ENCODE measurements at regions not wholly inside any gene's neighbourhood (a gene's known extent, or its start where the extent isn't known, plus 50 kb on each side); places are given as distances from the start of the nearest gene placed in this dataset.

DNA sequence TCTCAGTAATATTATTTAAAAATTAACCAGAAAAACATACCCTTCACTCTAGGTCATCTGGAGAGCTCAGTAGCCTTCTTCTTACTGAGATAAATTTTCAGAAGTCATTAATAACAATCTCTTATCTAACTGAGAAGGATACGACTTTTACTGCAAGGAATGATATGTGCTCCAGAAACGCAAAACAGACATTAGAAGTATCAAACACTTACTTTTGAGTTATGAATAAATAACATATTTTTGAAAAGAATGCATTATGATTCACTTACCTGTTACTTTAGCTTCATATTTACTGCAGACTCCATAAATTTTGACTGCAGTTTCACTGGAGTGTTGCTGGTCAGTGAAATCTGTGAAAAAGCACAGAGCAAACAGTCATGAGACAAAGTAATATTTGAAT is 668.7 kb upstream of the NRSN1 start:
- intact Hi-C loops (cut with DNase I) = no loop called here
- DNase-seq (ENCODE audit: low spot score) = no peak

DNA sequence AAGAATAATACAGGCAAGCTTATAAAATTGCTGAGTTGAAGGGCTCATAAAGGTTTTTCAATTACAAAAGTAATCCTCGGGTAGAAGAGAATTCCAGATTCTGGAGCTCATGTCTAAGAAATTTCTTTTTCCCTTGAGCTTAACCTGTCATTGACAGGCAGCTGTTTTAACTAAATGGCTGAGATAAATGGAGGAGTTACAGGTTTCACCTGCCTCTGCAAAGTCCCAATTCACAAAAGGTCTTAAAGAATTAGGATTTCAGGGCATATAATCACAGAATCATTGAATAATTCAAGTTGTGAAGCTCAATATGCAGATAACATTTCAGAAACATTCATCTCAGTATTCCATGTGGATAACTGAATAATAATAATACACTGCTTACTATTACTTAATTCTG is 660.1 kb upstream of the NRSN1 start:
- DNase-seq (ENCODE audit: low spot score) = no peak
- intact Hi-C loops (cut with DNase I) = no loop called here

DNA sequence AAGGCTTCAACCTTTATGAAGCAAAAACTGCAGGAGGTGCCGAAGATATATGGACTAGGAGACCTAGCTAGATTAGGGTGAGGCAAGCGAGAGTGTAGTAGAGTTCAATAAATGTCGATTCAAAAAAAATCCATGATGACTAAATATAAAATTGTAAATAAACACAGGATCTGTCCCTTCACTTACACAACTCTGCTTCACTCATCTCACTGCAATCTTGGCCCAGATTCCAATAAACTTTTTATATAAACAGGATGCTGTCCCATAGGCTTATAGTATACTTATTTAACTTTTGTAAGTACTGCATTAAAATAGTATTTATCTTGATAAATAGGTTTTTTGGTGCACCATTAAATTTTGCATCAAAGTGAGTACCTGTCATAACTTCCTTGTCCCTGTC is 648.4 kb upstream of the NRSN1 start:
- no peak for DNase-seq (ENCODE audit: low spot score)
- intact Hi-C loops (cut with DNase I) = no loop called here

DNA sequence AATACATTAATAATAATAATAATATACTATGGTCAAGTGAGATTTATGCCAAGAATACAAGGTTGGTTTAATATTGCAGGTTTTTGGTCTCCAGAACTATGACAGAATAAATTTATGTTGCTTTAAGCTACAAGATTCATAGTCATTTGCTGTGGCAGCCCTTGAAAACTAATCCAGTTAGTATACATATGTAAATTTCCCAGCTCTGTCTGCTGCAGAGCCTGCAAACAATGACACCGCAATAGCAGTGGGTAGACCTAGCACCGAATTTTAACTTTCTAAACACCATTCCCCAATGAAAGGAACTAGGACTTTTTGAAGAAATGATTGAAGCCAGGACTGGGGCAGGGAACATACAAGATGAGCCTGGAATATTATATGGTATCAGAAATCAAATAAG is 647.7 kb upstream of the NRSN1 start:
- intact Hi-C loops (cut with DNase I) = no loop called here
- no peak for DNase-seq (ENCODE audit: low spot score)

DNA sequence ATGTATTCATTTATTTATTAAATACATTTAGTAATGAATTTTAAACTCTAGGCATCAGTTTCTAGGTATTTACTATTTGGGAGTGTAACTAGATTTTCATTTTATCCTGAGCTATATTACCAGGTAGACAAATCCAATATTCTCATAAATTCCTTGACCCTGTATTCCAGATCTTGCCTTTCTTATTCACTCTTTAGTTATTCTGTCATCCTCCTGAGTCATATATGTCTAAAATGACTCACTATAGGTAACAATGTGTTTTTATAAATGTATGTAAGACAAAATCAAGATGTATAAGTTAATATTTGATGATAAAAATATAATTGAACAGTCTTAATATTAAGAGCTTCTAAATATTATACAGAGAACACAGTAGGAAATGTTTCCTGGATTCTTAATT is 642.1 kb upstream of the NRSN1 start:
- intact Hi-C loops (cut with DNase I) = no loop called here
- no peak for DNase-seq (ENCODE audit: low spot score)

DNA sequence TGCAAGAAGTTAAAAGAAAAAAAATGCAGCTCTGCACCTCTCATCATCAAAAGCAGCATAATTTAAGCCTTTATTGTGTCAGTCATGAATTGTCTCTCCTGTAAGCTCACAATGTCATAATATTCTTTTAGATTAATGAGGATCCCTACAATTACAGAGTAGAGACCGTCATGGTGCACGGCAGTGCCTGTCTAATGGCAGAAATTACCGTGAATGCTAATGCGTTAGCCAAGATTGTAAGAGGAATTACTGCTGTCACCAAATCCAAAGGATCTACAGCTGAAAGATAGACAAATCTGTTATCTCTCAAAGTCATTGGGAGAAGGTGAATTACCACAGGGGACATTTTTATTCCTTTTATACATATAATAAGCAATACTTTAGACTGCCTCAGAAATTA is 631.6 kb upstream of the NRSN1 start:
- intact Hi-C loops (cut with DNase I) = no loop called here
- DNase-seq (ENCODE audit: low spot score) = no peak

DNA sequence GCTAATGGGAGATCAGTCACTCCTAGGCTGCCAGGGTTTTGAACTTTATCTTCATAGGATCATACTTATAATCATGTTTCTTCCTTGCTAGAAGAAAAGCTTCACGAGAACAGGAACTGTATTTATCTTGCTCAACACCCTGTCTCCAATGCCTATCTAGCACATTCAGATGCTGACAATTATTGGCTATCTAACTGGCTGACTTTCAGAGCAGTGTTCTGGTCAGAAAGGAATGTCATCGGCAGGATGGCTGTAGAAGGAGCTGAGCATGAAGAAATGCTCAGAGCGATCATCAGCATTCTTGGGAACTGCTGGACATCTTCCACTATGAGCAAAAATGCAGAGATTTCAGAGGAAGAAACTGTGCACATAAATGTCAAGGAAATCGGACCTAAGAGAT is 628.0 kb upstream of the NRSN1 start:
- intact Hi-C loops (cut with DNase I) = no loop called here
- DNase-seq (ENCODE audit: low spot score) = no peak

DNA sequence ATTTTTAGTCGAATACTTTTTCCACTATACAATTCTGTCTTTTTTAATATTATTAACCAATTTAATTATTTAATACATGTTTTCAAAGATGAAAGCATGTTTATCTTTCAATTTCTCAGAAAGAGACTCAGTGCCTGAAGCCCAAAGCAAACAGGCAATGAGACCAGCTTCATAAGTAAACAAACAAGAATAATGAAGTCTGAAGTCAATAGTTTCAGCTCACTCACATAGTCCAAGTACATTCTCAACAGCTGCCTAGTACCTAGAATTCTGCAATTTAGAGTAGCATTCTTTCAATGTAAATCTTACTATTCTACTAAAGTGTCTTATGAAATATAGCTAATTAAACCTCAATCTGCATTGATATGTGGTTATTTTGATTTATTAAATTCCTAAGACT is 626.5 kb upstream of the NRSN1 start:
- intact Hi-C loops (cut with DNase I) = no loop called here
- DNase-seq (ENCODE audit: low spot score) = no peak

DNA sequence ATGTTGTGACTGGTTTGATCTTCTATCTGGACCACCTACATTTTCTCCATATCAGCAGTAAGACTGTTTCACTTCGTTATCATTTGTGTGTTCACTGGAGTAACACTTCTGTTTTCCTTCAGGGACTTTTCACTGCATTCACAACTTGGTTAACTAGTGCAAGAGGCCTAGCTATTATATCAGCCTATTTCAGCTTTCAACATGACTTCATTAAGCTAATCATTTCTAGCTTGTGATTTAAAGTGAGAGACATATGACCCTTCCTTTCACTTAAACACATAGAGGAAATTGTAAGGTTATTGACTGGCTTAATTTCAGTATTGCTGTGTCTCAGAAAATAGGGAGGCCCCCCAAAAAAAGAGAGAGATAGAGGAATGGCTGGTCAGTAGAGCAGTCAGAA is 622.8 kb upstream of the NRSN1 start:
- DNase-seq (ENCODE audit: low spot score) = no peak
- intact Hi-C loops (cut with DNase I) = loop anchor here in 1 of 2 donors (5.0 kb wide), 1 partner anchor 801 kb away; no protein-coding TSS in a partner anchor

DNA sequence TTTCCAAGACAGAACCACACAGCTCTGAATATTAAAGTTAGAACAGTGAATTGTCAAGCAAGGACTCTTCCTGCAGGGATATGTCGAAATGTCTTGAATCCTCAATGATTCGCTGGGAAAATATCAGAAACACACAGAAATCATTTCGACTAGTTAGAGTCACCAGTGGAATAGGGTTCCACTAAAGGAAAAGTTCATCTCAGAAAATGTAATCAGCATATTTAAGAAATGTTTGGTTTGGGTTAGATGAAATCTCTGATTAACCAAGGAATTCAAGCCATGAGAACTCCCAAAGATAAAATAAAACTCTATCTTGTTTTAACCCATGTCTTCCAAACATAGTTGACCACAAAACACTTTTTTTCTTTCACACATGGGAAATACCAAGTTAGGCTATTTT is 621.0 kb upstream of the NRSN1 start:
- no peak for DNase-seq (ENCODE audit: low spot score)
- intact Hi-C loops (cut with DNase I) = no loop called here

DNA sequence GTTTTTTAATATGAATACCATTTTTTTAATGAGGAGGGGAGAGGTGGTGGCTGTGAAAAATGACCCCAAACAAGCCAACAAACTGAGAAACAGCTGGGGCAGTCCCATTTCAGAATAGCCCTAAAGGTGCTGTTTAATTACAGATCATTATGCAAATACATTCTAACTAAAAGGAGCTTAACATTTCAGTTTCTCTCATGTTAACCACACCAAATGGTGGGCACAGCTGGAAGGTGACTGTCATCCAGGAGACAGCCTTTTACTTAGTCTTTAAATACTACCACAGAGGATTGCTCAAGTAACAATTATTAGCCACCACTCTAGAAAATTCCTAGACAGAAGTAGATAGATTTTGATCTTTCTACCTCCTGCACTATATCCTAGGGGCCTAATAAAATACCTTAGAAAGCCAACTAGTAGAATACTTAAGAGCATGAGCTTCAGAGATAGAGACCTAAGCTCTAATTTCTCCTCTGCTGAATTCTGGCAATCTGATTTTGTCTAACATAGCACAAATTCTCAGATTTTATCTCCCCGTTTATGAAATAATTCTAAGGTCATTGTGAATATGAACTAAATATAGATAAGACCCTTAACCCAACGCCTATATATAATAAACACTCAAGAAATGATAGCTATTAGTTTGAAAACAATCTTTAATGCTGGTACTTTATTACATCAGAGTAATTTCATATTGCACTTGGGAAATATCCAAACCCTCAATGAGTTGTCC is 615.1 kb upstream of the NRSN1 start:
- no peak for DNase-seq (ENCODE audit: low spot score)

DNA sequence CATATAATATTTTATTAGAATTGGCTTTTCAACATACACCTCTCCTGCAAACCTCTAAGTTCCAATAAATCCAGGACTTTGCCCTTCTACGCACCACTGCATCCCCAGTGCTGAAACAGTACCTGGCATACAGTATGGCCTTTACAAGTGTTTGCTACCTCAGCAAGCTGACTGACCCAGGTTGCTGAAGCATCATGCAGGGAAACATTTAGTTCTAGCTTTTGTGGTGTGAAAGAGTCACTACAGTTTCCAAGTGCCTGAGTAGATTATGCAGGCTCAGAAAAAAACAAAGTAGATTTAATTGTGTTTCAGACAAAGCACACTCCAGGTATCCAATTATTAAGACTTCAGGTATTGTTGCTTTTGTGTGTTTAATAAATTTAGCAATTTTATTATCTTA is 614.2 kb upstream of the NRSN1 start:
- intact Hi-C loops (cut with DNase I) = no loop called here
- DNase-seq (ENCODE audit: low spot score) = no peak

More for the DNA sequence above, 615.1 kb upstream of the NRSN1 start:
- intact Hi-C loops (cut with DNase I) = no loop called here

DNA sequence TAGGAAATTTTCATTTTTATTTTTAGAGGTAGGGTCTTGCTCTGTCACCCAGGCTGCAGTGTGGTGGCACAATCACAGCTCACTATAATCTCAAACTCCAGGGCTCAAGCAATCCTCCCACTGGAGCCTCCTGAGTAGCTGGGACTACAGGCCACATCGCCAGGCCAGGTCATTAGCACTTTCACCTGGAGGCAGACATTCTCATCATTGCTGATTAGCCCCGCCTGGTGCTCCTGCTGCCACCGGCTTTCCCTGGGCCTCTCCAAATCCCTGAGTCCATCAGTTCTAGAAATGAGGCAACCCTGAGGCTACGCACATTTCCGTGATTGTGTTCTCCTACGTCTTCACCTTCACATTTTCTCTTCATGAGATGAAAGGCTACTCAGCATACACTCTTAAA is 607.7 kb upstream of the NRSN1 start:
- intact Hi-C loops (cut with DNase I) = no loop called here
- DNase-seq (ENCODE audit: low spot score) = no peak

DNA sequence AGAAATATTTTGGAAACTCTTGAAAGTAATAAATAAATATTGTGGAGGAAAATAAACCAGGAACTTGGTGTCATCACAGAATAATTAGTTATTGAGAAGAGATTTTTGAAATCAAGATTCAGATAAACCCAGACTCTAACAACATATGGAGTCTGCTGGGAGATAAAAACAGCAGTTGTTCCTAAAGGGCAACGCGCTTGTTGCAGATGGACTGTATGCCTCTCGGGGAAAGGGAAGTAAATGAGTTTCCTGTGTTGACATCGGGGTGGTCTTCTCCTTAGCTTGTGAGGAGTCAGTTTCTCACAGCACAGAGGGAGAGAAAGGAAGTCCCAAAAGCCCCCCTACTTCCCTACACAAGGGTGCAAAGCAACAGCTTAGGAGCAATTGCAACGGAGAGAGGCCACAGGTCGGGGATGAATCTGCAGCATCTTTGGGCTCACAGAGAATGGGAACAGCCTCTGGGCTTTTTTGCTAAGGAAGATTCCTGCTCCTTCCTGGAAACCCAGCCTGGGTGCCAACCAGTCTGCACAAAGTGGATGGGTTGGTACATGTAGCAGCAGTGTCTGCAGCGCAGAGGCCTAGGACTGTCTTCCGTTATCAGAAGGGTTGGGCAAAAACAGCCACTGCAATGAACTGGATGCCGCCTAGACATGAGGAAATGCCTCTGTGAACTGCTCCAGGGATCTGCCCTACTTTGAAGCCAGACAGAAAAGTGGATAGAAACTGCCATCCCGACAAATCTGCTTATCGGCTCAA is 603.0 kb upstream of the NRSN1 start:
- DNase-seq (ENCODE audit: low spot score) = no peak
- intact Hi-C loops (cut with DNase I) = no loop called here

DNA sequence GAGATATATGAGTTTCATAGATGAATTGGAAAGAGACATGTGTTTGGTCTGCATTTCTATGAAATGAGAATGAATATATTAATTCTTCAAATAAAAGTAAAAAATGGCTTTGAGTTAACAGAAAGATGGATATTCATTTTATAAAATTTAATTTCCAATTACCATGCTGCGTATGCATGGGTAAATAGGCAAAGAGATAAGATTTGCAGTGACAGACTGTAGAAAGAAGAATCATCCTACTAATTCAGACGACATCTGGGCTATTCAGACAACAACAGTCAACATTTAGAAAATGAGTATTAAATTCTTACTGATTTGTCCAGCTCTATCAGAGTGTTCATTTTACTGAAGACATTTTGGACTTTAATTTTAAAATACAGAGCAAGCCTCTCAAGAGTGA is 602.2 kb upstream of the NRSN1 start:
- intact Hi-C loops (cut with DNase I) = no loop called here
- no peak for DNase-seq (ENCODE audit: low spot score)

DNA sequence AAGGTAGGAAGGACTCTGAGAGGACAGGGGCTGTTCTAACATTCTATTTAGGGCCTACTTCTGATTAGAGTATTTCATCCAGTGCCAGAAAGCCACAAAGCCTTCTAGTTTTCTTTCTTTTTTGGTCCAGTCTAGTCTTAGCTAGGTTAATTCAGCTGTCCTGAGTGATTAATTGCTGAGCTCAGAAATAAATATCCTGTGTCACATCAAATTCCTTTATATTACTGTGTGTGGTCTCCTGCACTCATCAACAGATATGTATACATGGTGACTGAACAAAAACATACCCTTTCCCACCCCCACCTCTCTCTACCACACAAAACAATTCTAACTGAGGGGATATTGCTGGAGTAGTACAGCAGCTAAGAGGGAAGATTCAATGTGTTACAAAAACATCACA is 601.5 kb upstream of the NRSN1 start:
- intact Hi-C loops (cut with DNase I) = no loop called here
- no peak for DNase-seq (ENCODE audit: low spot score)

DNA sequence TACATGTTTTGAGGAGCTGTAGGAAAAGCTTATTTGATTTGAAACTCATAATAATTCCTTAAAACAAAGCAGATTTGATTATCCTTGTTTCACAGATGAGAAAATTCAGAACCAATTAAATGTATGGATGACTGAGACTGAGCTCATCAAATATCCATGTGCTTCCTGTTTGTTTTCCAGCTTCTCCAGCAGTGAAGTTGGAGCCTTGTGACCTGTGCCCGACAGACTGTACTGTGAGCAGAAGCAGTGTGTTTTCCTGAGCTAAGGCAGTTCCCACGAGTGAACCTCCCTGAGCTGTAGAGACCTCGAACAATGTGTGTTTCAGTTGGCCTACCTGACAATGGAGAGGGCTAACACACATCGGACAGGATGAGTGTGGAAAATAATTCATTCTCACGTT is 599.5 kb upstream of the NRSN1 start:
- intact Hi-C loops (cut with DNase I) = no loop called here

DNA sequence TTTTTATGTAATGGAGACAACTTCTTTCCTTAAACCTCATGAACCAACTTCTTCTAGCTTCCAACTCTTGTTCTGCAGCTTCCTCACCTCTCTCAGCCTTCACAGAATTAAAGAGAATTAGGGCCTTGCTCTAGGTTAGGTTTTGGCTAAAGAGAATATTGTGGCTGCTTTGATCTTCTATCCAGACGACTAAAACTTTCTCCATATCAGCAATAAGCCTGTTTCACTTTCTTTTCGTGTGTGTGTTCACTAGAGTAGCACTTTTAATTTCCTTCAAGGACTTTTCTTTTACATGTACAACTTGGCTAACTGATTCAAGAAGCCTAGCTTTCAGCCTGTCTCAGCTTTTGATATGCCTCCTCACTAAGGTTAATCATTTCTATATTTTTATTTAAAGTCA is 596.1 kb upstream of the NRSN1 start:
- DNase-seq (ENCODE audit: low spot score) = no peak
- intact Hi-C loops (cut with DNase I) = no loop called here

More for the DNA sequence above, 599.5 kb upstream of the NRSN1 start:
- DNase-seq (ENCODE audit: low spot score) = no peak

DNA sequence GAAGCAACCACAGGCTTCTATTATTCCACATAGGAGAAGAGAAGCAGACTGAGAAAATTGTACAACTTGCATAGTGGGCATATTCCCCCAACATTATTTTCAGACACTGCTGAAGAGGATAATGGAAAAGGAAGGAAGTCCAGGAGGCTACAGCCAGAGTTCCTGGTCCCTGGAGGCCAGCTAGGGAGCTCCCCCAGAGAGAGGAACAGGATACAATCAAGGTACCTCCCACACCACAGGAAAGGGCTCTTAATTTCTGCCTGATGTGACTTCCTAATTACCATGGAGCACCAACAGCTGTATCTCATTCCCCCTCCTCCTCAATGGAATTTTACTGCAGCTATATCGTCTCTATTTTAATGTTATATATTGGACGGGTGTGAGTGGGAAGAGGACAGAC is 594.3 kb upstream of the NRSN1 start:
- intact Hi-C loops (cut with DNase I) = no loop called here
- DNase-seq (ENCODE audit: low spot score) = no peak

DNA sequence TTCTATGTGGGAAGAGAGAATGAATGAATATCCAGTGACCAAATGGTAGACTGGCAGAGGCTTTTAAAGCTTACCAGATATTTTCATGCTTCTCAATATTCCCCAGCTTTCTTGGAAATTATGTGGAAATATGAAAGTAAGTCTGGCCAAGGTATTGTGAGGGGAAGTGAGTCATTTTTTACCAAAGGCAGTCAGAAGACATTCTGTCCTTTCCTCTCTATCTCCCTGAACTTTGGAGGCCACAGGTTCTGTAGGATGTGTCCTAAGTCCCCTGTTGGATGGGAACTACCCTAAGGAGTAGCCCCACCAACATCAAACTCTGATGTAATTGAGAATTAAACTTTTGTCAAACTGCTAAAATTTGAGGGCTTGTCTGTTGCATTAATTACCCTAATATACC is 593.8 kb upstream of the NRSN1 start:
- DNase-seq (ENCODE audit: low spot score) = no peak
- intact Hi-C loops (cut with DNase I) = no loop called here

DNA sequence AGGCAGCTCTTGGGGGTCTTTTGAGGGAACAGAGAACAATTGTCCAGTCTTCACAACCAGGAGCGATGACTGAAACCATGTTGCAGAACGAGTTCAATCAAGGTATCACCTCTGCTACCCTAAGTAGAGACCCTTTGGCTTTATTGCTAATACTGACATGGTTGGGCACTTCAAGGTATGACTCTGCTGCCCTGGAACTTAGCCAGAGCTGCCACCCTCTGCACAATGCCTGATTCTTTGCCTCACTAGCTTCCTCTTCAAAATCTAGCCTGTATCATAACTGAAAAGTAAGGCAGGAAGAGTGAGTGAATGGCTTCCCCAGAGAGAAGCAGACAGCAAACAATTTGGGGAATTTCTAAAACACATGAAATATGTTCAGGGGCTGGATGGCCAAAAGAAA is 592.7 kb upstream of the NRSN1 start:
- no peak for DNase-seq (ENCODE audit: low spot score)
- intact Hi-C loops (cut with DNase I) = no loop called here
